H1 (cell line): ENCODE measurements at regions not wholly inside any gene's neighbourhood (a gene's known extent, or its start where the extent isn't known, plus 50 kb on each side); places are given as distances from the start of the nearest gene placed in this dataset.

Source experiments
- CBX8 ChIP-seq: fragments of 300-800, 300-1000 bp; sonication (generic); IDR thresholded peaks from 2 replicates; pipeline ENCODE4 v1.7.1; 2016; ENCODE audit warnings: low read depth, low read length, borderline replicate concordance
- CTBP2 ChIP-seq: IDR thresholded peaks from 2 replicates; pipeline ENCODE4 v1.7.0; 2011; ENCODE audit warnings: borderline replicate concordance, mild to moderate bottlenecking, moderate library complexity, mixed read lengths, low read length; ENCODE audit not compliant: insufficient read depth, insufficient read length
- GTF2F1 ChIP-seq: IDR thresholded peaks from 2 replicates; pipeline ENCODE4 v1.6.1; 2012; ENCODE audit warnings: low read depth, low read length, improper control_type of control experiment, borderline replicate concordance
- JUN ChIP-seq: IDR thresholded peaks from 2 replicates; pipeline ENCODE4 v1.6.1; 2011; ENCODE audit warnings: low read depth, mild to moderate bottlenecking, improper control_type of control experiment, low read length
- NANOG ChIP-seq: IDR thresholded peaks from 2 replicates; pipeline ENCODE4 v1.6.1; 2011; ENCODE audit warnings: low read length, low read depth, mild to moderate bottlenecking, inconsistent platforms; ENCODE audit not compliant: insufficient read depth, poor library complexity, severe bottlenecking
- POU5F1 ChIP-seq: IDR thresholded peaks from 2 replicates; pipeline ENCODE4 v1.6.1; 2011; ENCODE audit warnings: low read depth, mild to moderate bottlenecking, low read length, moderate library complexity
- SIRT6 ChIP-seq: IDR thresholded peaks from one replicate; pipeline ENCODE4 v1.7.1; 2012; ENCODE audit warnings: low read length, inconsistent platforms
- ZNF274 ChIP-seq: IDR thresholded peaks from 2 replicates; pipeline ENCODE4 v1.7.0; 2012; ENCODE audit warnings: low read length, borderline replicate concordance; ENCODE audit errors: extremely low read depth

DNA sequence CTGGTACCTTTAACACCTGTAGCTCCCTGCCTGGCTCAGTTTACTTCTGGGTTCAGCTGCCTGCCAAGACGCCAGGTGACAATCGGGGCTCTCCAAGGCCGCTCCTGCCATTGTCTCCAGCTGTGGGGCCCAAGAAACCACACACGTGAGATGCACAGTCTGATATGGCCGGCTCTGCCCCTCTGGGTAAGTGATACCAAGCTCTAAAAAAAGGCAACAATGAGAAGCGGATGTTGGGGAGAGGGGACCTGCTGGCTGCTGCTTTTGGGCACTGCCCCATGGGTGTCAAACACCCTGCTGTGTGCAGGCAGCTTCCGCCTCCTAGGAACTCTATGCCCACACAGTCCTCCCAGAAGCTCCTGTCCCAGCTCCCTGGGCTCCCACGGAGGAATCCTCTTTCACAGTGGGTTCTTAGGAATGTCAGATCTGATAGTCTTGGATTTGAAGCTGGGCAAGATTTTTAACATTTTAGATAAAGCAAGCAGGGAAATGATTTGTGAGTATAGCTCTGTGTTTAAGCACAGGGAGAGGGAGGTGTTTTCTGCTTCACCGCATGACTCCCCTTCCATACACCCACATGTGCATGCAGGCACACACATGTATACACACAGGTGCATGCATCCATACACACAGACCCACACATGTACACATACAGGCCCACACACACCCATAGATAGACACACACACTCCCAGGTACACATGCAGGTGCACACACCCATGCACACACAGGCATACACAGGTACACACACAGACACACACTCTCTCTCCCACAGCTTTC is 1135.8 kb downstream of the BCL11B start (continued):
- TF ChIP-seq SIRT6: no peak
- TF ChIP-seq POU5F1: no peak
- no peak for TF ChIP-seq CTBP2
- no peak for TF ChIP-seq GTF2F1
- TF ChIP-seq CBX8: no peak
- TF ChIP-seq NANOG: no peak
- no peak for TF ChIP-seq ZNF274
- TF ChIP-seq JUN: no peak
